Chondrocyte (in vitro differentiated cells): ENCODE measurements at regions not wholly inside any gene's neighbourhood (a gene's known extent, or its start where the extent isn't known, plus 50 kb on each side); places are given as distances from the start of the nearest gene placed in this dataset.

Source experiments
- DNase-seq: peaks from one replicate; pipeline ENCODE4 v3.0.0; 2021; ENCODE audit warnings: mixed read lengths, low spot score
- H3K27ac Mint-ChIP-seq: one replicate; pipeline ENCODE4 v1.8.0; 2021; ENCODE audit warnings: mild to moderate bottlenecking, moderate library complexity, mixed read lengths; ENCODE audit not compliant: unreplicated experiment
- H3K27me3 Mint-ChIP-seq: 2 replicates; pipeline ENCODE4 v1.8.0; 2021; ENCODE audit warnings: low read depth, mixed read lengths
- H3K36me3 Mint-ChIP-seq: 2 replicates; pipeline ENCODE4 v1.8.0; 2021; ENCODE audit warnings: low read depth, mixed read lengths
- H3K4me1 Mint-ChIP-seq: 2 replicates; pipeline ENCODE4 v1.8.0; 2021; ENCODE audit warnings: low read depth, mild to moderate bottlenecking, mixed read lengths
- H3K4me3 Mint-ChIP-seq: one replicate; pipeline ENCODE4 v1.8.0; 2021; ENCODE audit warnings: mild to moderate bottlenecking, moderate library complexity, mixed read lengths; ENCODE audit not compliant: unreplicated experiment
- H3K9me3 Mint-ChIP-seq: 2 replicates; pipeline ENCODE4 v1.8.0; 2021; ENCODE audit warnings: low read depth, mixed read lengths
- CTCF ChIP-seq: fragments of 200-600 bp; sonication (generic); IDR thresholded peaks from 2 replicates; pipeline ENCODE4 v1.5.0; 2021; ENCODE audit warnings: antibody characterized with exemption, mild to moderate bottlenecking, moderate library complexity

DNA sequence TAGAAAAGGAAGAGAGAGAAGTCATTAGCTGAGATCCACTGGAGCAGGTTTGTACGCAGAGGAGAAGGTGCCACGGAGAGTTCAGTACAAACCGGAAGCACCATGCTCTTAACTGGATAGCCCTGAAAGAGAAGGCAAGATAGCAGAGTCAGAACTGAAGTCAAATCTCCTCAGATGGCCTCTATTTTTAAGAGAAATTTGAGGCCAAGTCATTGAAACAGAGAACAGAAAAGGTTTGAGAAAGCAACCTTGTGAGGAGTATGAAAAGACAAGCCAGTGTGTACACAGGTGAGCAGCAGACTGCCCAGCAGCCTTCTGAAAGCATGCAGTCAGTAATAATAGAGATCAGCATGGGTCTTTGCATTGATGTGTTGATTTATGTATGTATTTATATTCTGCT is 66.1 kb upstream of the SPRED1 start:
- H3K27me3 Mint-ChIP-seq, result peaks cover 5% of the 10 kb centered on the region
- H3K27ac Mint-ChIP-seq, result no peak overlapping the region
- no peak overlapping the region for H3K4me3 Mint-ChIP-seq
- H3K9me3 Mint-ChIP-seq, result no peaks in the 10 kb centered on the region
- TF ChIP-seq CTCF, result no peak
- no peaks in the 10 kb centered on the region for H3K36me3 Mint-ChIP-seq
- no peak for DNase-seq
- peaks cover 16% of the 10 kb centered on the region for H3K4me1 Mint-ChIP-seq

DNA sequence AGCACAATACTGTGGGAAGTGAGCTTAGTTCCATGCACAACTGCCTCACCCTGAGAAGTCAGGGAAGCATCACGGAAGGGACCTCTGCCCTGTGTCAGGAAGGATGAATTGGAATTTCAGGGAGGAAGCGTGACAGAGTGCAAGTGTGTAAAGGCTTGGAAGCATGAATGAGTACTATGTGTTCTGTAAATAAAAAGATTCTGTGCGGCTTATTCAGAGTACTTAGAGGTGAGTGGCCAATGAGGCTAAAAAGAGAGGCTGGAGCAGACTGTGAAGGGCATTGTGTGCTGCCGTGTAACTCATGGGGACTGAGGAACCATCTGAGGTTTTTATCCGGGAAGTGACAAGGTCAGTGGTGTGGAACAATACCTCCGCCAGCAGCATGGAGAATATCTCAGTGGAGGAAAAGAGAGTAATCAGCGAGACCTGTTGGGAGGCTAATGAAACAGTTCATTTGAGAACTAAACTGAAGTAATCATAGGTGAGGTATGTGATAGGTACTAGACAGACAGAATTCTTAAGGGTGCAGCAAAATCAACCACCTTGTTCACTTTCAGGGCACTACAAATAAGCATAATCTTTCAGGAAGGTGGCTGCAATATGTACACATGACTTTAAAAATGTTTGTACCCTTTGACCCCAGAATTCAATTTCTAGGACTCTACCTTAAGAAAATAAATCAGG is 64.9 kb upstream of the SPRED1 start:
- Mint-ChIP-seq H3K27me3 (peaks cover 5% of the 10 kb centered on the region), H3K27ac (no peak overlapping the region), H3K36me3 (no peaks in the 10 kb centered on the region), H3K4me3 (no peak overlapping the region), H3K9me3 (no peaks in the 10 kb centered on the region), H3K4me1 (peaks cover 16% of the 10 kb centered on the region)
- DNase-seq, result no peak
- TF ChIP-seq CTCF, result no peak

- Mint-ChIP-seq H3K4me3 (no peak overlapping the region), H3K36me3 (no peaks in the 10 kb centered on the region), H3K4me1 (peaks cover 22% of the 10 kb centered on the region), H3K9me3 (no peaks in the 10 kb centered on the region), H3K27me3 (peaks cover 5% of the 10 kb centered on the region), H3K27ac (no peak overlapping the region)
- no peak for DNase-seq
- no peak for TF ChIP-seq CTCF
Observed at GRCh38 chr15:38189671-38190295, 62.9 kb upstream of the SPRED1 start.

DNA sequence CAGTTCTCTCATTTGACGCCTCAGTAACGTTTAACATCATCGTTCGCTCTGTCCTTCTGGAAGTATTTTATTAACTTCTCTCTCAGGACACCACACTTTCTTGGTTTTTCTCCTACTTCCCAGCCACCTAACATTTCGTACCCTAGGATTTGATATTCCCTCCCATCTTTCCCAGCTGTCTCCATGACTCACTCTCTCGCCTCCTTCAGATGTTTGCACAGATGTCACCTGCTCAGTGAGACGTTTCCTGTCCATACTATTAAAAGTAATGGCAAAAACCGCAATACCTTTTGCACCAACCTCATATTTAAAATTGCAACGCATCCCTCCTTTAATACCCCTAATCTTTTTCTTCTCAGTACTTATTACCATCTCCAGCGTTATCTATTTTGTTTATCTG is 62.1 kb upstream of the SPRED1 start:
- DNase-seq, result no peak
- no peaks in the 10 kb centered on the region for H3K9me3 Mint-ChIP-seq
- no peaks in the 10 kb centered on the region for H3K36me3 Mint-ChIP-seq
- H3K4me1 Mint-ChIP-seq, result peaks cover 22% of the 10 kb centered on the region
- H3K27ac Mint-ChIP-seq, result no peak overlapping the region
- no peak for TF ChIP-seq CTCF
- H3K27me3 Mint-ChIP-seq, result peaks cover 5% of the 10 kb centered on the region
- no peak overlapping the region for H3K4me3 Mint-ChIP-seq

GRCh38 chr15:38192496-38192895 is 60.1 kb upstream of the SPRED1 start:
- Mint-ChIP-seq H3K27ac (no peak overlapping the region), H3K27me3 (no peaks in the 10 kb centered on the region)

More at GRCh38 chr15:38192496-38192895, 60.1 kb upstream of the SPRED1 start:
- Mint-ChIP-seq H3K4me1 (peaks cover 21% of the 10 kb centered on the region), H3K9me3 (no peaks in the 10 kb centered on the region), H3K36me3 (no peaks in the 10 kb centered on the region), H3K4me3 (no peak overlapping the region)
- no peak for TF ChIP-seq CTCF
- no peak for DNase-seq
